ENCODE measurements at regions not wholly inside any gene's neighbourhood (a gene's known extent, or its start where the extent isn't known, plus 50 kb on each side); places are given as distances from the start of the nearest gene placed in this dataset.

- no peaks in the 10 kb centered on the region for H3K9me3 ChIP-seq
- intact Hi-C loops (cut with DNase I; ENCODE audit: low total_unique reads): no loop called here
- whole genome bisulfite sequencing, 2 donors: 58 to 75% methylated on average over 5 of the region's 5 CpGs
- H3K27me3 ChIP-seq: no peaks in the 10 kb centered on the region
- H3K36me3 ChIP-seq (ENCODE audit: low read depth, missing control alignments): no peaks in the 10 kb centered on the region
- no peak for DNase-seq
- TF ChIP-seq POLR2A (IDR thresholded peaks at IDR 0.05): no peak
- no peak for TF ChIP-seq CTCF (IDR thresholded peaks at IDR 0.05)
- H3K4me3 ChIP-seq: no peak overlapping the region
- H3K27ac ChIP-seq: no peak overlapping the region
- no peaks in the 10 kb centered on the region for H3K4me1 ChIP-seq
Observed at GRCh38 chr5:10832987-10833386, 72.0 kb upstream of the DAP start.

GRCh38 chr5:10832421-10832820, 71.4 kb upstream of the DAP start:
- Histone ChIP-seq H3K36me3 (ENCODE audit: low read depth, missing control alignments) (no peaks in the 10 kb centered on the region), H3K4me1 (no peaks in the 10 kb centered on the region), H3K9me3 (no peaks in the 10 kb centered on the region), H3K27me3 (no peaks in the 10 kb centered on the region), H3K4me3 (no peak overlapping the region), H3K27ac (no peak overlapping the region)
- DNase-seq: no peak
- WGBS, 2 donors: 97 to 100% methylated on average over 1 of the region's 1 CpG
- TF ChIP-seq POLR2A (IDR thresholded peaks at IDR 0.05): no peak
- TF ChIP-seq CTCF (IDR thresholded peaks at IDR 0.05): no peak
- intact Hi-C loops (cut with DNase I; ENCODE audit: low total_unique reads): no loop called here

- no peak overlapping the region for H3K27ac ChIP-seq
- no peaks in the 10 kb centered on the region for H3K4me1 ChIP-seq
- no peak overlapping the region for H3K4me3 ChIP-seq
- no peaks in the 10 kb centered on the region for H3K9me3 ChIP-seq
- 80% methylated on average over 7 of the region's 7 CpGs for WGBS, 2 donors
- intact Hi-C loops (cut with DNase I; ENCODE audit: low total_unique reads): no loop called here
- no peaks in the 10 kb centered on the region for H3K36me3 ChIP-seq (ENCODE audit: low read depth, missing control alignments)
- DNase-seq: no peak
- TF ChIP-seq POLR2A (IDR thresholded peaks at IDR 0.05) (no peak), CTCF (IDR thresholded peaks at IDR 0.05) (no peak)
- no peaks in the 10 kb centered on the region for H3K27me3 ChIP-seq
Observed at GRCh38 chr5:10831419-10831818, 70.4 kb upstream of the DAP start.

- Histone ChIP-seq H3K4me1 (no peaks in the 10 kb centered on the region), H3K27me3 (no peaks in the 10 kb centered on the region), H3K4me3 (no peak overlapping the region), H3K9me3 (no peaks in the 10 kb centered on the region), H3K36me3 (ENCODE audit: low read depth, missing control alignments) (no peaks in the 10 kb centered on the region), H3K27ac (no peak overlapping the region)
- 52 to 71% methylated on average over 2 of the region's 2 CpGs for WGBS, 2 donors
- DNase-seq: no peak
- intact Hi-C loops (cut with DNase I; ENCODE audit: low total_unique reads): no loop called here
- TF ChIP-seq POLR2A (IDR thresholded peaks at IDR 0.05) (no peak), CTCF (IDR thresholded peaks at IDR 0.05) (no peak)
Observed at GRCh38 chr5:10828241-10828640, 67.2 kb upstream of the DAP start.

GRCh38 chr5:10827571-10827970, 66.5 kb upstream of the DAP start:
- DNase-seq: no peak
- Histone ChIP-seq H3K27ac (no peak overlapping the region), H3K9me3 (no peaks in the 10 kb centered on the region), H3K4me1 (no peaks in the 10 kb centered on the region), H3K27me3 (no peaks in the 10 kb centered on the region), H3K36me3 (ENCODE audit: low read depth, missing control alignments) (no peaks in the 10 kb centered on the region), H3K4me3 (no peak overlapping the region)
- WGBS, 2 donors: 39 to 48% methylated on average over 1 of the region's 1 CpG
- TF ChIP-seq POLR2A (IDR thresholded peaks at IDR 0.05): no peak
- no peak for TF ChIP-seq CTCF (IDR thresholded peaks at IDR 0.05)
- intact Hi-C loops (cut with DNase I; ENCODE audit: low total_unique reads): no loop called here
